Chondrocyte (in vitro differentiated cells): ENCODE measurements at regions not wholly inside any gene's neighbourhood (a gene's known extent, or its start where the extent isn't known, plus 50 kb on each side); places are given as distances from the start of the nearest gene placed in this dataset.
A peak's percentile ranks its signal among the peaks of the same experiment; 100 is the strongest.

Source experiments
- DNase-seq: peaks from one replicate; pipeline ENCODE4 v3.0.0; 2021; ENCODE audit warnings: mixed read lengths, low spot score
- H3K27ac Mint-ChIP-seq: one replicate; pipeline ENCODE4 v1.8.0; 2021; ENCODE audit warnings: mild to moderate bottlenecking, moderate library complexity, mixed read lengths; ENCODE audit not compliant: unreplicated experiment
- H3K27me3 Mint-ChIP-seq: 2 replicates; pipeline ENCODE4 v1.8.0; 2021; ENCODE audit warnings: low read depth, mixed read lengths
- H3K36me3 Mint-ChIP-seq: 2 replicates; pipeline ENCODE4 v1.8.0; 2021; ENCODE audit warnings: low read depth, mixed read lengths
- H3K4me1 Mint-ChIP-seq: 2 replicates; pipeline ENCODE4 v1.8.0; 2021; ENCODE audit warnings: low read depth, mild to moderate bottlenecking, mixed read lengths
- H3K4me3 Mint-ChIP-seq: one replicate; pipeline ENCODE4 v1.8.0; 2021; ENCODE audit warnings: mild to moderate bottlenecking, moderate library complexity, mixed read lengths; ENCODE audit not compliant: unreplicated experiment
- H3K9me3 Mint-ChIP-seq: 2 replicates; pipeline ENCODE4 v1.8.0; 2021; ENCODE audit warnings: low read depth, mixed read lengths
- TF ChIP-seq, protein P1 (sequence below): fragments of 200-600 bp; sonication (generic); IDR thresholded peaks from 2 replicates; pipeline ENCODE4 v1.5.0; 2021; ENCODE audit warnings: antibody characterized with exemption, mild to moderate bottlenecking, moderate library complexity

DNA sequence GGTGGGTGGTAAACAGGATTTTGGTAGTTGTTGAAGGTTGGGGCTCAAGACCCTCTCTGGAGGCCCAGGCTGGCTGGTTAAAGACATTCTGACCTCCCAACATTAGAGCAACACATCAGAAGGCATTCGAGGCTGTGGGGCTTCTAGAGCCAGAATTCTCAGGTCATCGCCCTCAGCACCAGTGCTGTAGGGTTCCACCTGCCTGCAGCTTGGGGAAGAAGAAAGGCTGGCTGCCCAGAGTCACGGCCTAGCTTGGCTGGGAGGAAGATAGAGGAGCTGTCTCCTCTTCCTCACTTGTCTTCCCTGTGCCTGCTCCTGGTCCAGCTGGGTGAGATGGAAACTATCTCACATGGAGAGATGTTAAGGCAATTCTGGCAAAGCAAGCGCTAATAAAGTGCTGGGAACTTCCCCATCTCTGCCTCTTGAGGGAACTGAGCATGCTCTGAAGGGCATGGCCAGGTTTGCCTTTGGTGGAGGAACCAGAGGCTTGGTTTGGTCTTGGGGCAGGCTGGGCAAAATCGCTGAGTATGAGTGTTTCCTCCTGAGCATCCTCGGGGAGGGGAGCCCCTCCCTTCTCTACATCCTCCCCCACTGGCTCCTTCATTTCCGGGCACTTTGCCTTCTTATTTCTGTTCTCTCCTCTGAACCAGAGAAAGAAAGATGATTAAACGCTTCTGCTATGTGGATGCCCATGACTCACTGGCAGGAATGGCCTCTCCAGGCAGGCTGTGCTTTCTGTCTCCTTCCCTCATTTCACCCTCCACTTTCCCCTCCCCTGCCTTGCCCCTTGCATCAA lies 509.0 kb upstream of the PODXL start:
- peak overlapping the region; percentile 98 for H3K27ac Mint-ChIP-seq
- H3K36me3 Mint-ChIP-seq: no peaks in the 10 kb centered on the region
- H3K27me3 Mint-ChIP-seq: no peaks in the 10 kb centered on the region
- no peak overlapping the region for H3K4me3 Mint-ChIP-seq
- peaks cover 59% of the 10 kb centered on the region for H3K4me1 Mint-ChIP-seq
- no peak for DNase-seq
- H3K9me3 Mint-ChIP-seq: no peaks in the 10 kb centered on the region
- TF ChIP-seq, protein P1, sequence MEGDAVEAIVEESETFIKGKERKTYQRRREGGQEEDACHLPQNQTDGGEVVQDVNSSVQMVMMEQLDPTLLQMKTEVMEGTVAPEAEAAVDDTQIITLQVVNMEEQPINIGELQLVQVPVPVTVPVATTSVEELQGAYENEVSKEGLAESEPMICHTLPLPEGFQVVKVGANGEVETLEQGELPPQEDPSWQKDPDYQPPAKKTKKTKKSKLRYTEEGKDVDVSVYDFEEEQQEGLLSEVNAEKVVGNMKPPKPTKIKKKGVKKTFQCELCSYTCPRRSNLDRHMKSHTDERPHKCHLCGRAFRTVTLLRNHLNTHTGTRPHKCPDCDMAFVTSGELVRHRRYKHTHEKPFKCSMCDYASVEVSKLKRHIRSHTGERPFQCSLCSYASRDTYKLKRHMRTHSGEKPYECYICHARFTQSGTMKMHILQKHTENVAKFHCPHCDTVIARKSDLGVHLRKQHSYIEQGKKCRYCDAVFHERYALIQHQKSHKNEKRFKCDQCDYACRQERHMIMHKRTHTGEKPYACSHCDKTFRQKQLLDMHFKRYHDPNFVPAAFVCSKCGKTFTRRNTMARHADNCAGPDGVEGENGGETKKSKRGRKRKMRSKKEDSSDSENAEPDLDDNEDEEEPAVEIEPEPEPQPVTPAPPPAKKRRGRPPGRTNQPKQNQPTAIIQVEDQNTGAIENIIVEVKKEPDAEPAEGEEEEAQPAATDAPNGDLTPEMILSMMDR: no peak

DNA sequence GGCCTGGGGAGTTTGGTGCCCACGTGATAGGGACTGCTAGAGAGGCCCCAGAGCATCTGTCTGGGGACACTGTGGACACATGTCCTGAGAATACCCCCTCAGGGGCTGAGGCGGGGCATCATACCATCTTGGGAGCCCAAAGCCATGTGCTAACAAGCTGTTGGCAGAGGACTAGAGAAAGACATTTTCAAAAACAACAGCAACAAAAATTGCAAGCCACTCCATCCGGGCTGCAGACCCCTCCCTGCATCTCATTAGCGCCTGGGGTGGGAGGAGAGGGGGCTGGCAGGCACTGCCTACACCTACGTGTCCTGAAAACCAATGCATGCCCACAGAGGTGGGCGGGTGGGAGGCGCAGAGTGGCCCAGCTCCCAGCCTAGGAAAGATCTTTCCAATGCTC lies 507.4 kb upstream of the PODXL start:
- DNase-seq: no peak
- peaks cover 4% of the 10 kb centered on the region for H3K9me3 Mint-ChIP-seq
- H3K4me3 Mint-ChIP-seq: no peak overlapping the region
- H3K27ac Mint-ChIP-seq: no peak overlapping the region
- H3K4me1 Mint-ChIP-seq: peaks cover 55% of the 10 kb centered on the region
- H3K36me3 Mint-ChIP-seq: no peaks in the 10 kb centered on the region
- no peaks in the 10 kb centered on the region for H3K27me3 Mint-ChIP-seq
- TF ChIP-seq, protein P1: no peak

DNA sequence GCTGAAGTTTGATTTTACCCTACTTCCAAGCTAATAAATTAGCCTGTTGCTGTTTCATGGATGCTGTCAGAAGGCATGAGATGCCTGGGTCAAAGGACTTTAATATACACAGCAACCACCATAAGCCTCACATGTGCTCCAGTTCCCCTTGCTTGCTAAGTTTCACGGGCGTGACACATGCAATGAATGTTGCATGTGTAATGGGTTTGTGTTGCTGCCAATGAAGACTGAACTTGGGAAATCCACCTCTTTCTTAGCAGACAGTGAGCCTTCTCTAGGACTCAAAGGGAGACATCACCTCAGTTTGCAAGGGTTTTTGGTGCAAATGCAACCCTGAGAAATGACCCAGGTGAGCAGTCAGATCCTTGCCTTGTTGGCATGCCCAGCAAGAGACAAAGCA lies 505.5 kb upstream of the PODXL start:
- Mint-ChIP-seq H3K4me3 (no peak overlapping the region), H3K36me3 (peaks cover 3% of the 10 kb centered on the region), H3K27ac (no peak overlapping the region), H3K9me3 (peaks cover 15% of the 10 kb centered on the region), H3K27me3 (no peaks in the 10 kb centered on the region), H3K4me1 (peaks cover 36% of the 10 kb centered on the region)
- no peak for DNase-seq
- TF ChIP-seq, protein P1: no peak

DNA sequence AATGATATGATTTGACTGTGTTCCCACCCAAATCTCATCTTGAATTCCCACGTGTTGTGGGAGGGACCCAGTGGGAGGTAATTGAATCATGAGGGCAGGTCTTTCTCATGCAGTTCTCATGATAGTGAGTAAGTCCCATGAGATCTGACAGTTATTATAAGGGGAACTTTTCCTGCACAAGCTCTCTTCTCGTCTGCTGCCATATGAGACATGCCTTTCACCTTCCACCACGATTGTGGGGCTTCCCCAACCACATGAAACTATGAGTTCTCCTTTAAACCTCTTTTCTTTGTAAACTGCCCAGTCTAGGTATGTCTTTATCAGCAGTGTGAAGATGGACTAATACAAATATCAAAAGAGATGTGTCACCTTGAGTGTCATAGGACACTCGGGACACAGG lies 502.7 kb upstream of the PODXL start:
- no peaks in the 10 kb centered on the region for H3K27me3 Mint-ChIP-seq
- H3K36me3 Mint-ChIP-seq: peaks cover 5% of the 10 kb centered on the region
- TF ChIP-seq, protein P1: no peak
- H3K4me1 Mint-ChIP-seq: peaks cover 13% of the 10 kb centered on the region
- H3K4me3 Mint-ChIP-seq: no peak overlapping the region
- H3K27ac Mint-ChIP-seq: no peak overlapping the region
- peaks cover 20% of the 10 kb centered on the region for H3K9me3 Mint-ChIP-seq
- DNase-seq: no peak

DNA sequence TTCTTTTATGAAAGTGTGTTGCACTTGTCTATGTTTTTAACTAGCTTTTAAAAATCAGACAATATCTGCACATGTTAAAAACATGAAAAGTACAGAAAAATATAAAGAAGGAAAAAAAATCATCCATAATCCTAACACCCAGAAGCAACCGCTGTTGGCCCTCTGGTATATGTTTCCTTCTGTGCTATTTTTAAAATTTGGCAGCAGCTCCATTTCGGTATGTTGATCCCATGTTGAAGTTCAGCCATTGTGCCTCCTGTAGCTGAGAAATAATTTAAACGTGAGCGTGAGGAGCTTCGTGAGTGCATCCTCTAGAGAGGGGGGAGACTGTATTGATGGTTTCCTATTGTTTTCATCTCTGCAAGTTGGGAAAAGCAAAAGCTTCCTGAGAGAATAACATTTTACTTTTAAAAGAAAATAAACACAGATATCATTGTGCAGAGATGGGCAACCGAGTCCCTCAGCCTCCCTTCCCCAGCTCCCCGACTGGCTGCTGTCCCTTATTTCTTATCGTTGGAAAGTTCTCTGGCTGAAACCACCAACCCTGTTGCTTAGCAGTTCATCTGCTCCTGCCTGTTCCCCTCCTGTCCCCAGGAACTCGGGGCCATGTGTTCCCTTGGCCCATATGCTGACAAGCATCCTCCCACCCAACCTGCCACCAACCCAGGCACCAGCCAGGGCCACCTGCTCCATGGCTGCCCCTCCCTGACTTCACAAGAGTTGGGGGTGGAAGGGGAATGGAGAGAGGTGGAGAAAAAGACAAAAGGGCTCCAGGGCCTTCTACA lies 499.1 kb upstream of the PODXL start:
- TF ChIP-seq, protein P1: no peak
- no peak overlapping the region for H3K27ac Mint-ChIP-seq
- H3K36me3 Mint-ChIP-seq: peaks cover 5% of the 10 kb centered on the region
- peaks cover 10% of the 10 kb centered on the region for H3K4me1 Mint-ChIP-seq
- H3K4me3 Mint-ChIP-seq: no peak overlapping the region
- DNase-seq: no peak
- peaks cover 20% of the 10 kb centered on the region for H3K9me3 Mint-ChIP-seq
- H3K27me3 Mint-ChIP-seq: no peaks in the 10 kb centered on the region
